ENCODE measurements at regions not wholly inside any gene's neighbourhood (a gene's known extent, or its start where the extent isn't known, plus 50 kb on each side); places are given as distances from the start of the nearest gene placed in this dataset.

GRCh38 chr1:31487143-31487542 is 74.1 kb downstream of the SERINC2 start:
- TF ChIP-seq POLR2A (IDR thresholded peaks at IDR 0.05) (no peak), CTCF (IDR thresholded peaks at IDR 0.05) (no peak), POLR2AphosphoS5 (IDR thresholded peaks at IDR 0.05; ENCODE audit: insufficient read depth in 1 of 2, low read depth in 1 of 2) (no peak)

Data from vagina (tissue), 2 donors.